A549 (cell line): ENCODE measurements at regions not wholly inside any gene's neighbourhood (a gene's known extent, or its start where the extent isn't known, plus 50 kb on each side); places are given as distances from the start of the nearest gene placed in this dataset.
"Not testable (repeated sequence)": the region's sequence is repeated elsewhere in the genome, so short reads cannot be mapped to it uniquely, and the experiment has no call there.

ENCODE experiments used
- BHLHE40 ChIP-seq: IDR thresholded peaks from 2 replicates; pipeline ENCODE4 v1.6.1; 2012; ENCODE audit warnings: low read depth, low read length, inconsistent platforms
- CEBPB ChIP-seq, 2 experiments: fragments of >200 bp in 1 of 2; sonication (Bioruptor Twin) in 1 of 2; formaldehyde crosslinking in 1 of 2; IDR thresholded peaks; 2 replicates each; pipeline ENCODE4 v1.6.1; 2012 to 2016
- CTCF ChIP-seq: fragments of >200 bp; sonication (Bioruptor Twin); formaldehyde crosslinking; IDR thresholded peaks from 3 replicates; pipeline ENCODE4 v1.5.1; 2016
- EHF ChIP-seq: fragments of 250-450 bp; sonication (Bioruptor Pico); IDR thresholded peaks from 2 replicates; pipeline ENCODE4 v1.5.0; 2020; ENCODE audit warnings: mild to moderate bottlenecking
- ELK1 ChIP-seq: fragments of 150-350 bp; IDR thresholded peaks from 2 replicates; pipeline ENCODE4 v1.6.1; 2014; ENCODE audit warnings: low read depth, mild to moderate bottlenecking, low read length
- JUN ChIP-seq, 2 experiments: fragments of >200 bp; sonication (Bioruptor Twin); formaldehyde crosslinking; IDR thresholded peaks; 2 replicates in 1 of 2; 3 replicates in 1 of 2; pipeline ENCODE4 v1.6.1; 2016 to 2017
- JUNB ChIP-seq: fragments of >200 bp; sonication (Bioruptor Twin); formaldehyde crosslinking; IDR thresholded peaks from 2 replicates; pipeline ENCODE4 v1.6.1; 2016
- MAZ ChIP-seq: fragments of 150-350 bp; IDR thresholded peaks from 2 replicates; pipeline ENCODE4 v1.6.1; 2014; ENCODE audit warnings: antibody characterized with exemption, low read depth, low read length, borderline replicate concordance
- POLR2A ChIP-seq: IDR thresholded peaks from 2 replicates; pipeline ENCODE4 v1.6.1; 2012; ENCODE audit warnings: mild to moderate bottlenecking, low read length
- REST ChIP-seq: fragments of 200-600 bp; sonication (generic); IDR thresholded peaks from 2 replicates; pipeline ENCODE4 v1.6.1; 2016; ENCODE audit warnings: antibody characterized with exemption, mild to moderate bottlenecking, moderate library complexity
- SMC3 ChIP-seq: fragments of >200 bp; sonication (Bioruptor Twin); formaldehyde crosslinking; IDR thresholded peaks from 3 replicates; pipeline ENCODE4 v1.6.1; 2018; ENCODE audit warnings: inconsistent platforms
- USF2 ChIP-seq: fragments of 450-650 bp; IDR thresholded peaks from 2 replicates; pipeline ENCODE4 v1.6.1; 2014; ENCODE audit warnings: antibody characterized with exemption
- ZFP36 ChIP-seq: fragments of 450-650 bp; IDR thresholded peaks from 2 replicates; pipeline ENCODE4 v1.6.1; 2014; ENCODE audit warnings: borderline replicate concordance; ENCODE audit not compliant: partially characterized antibody

- TF ChIP-seq CTCF; JUN (IDR thresholded peaks at IDR 0.05); REST; MAZ; ELK1; POLR2A; CEBPB (IDR thresholded peaks at IDR 0.05); USF2; ZFP36; BHLHE40; JUNB; EHF (CRISPR knock-in tag); SMC3: not testable (repeated sequence)
These were observed 1244.5 kb downstream of the RPIA start for GRCh38 chr2:89936011-89936410.
